GM19455 (cell line): ENCODE measurements at regions not wholly inside any gene's neighbourhood (a gene's known extent, or its start where the extent isn't known, plus 50 kb on each side); places are given as distances from the start of the nearest gene placed in this dataset.
A peak's percentile ranks its signal among the peaks of the same experiment; 100 is the strongest.

Experiments used
- ATAC-seq: cut with Tn5 transposase; IDR thresholded peaks from one replicate; pipeline ENCODE4 v1.9.1; 2021; ENCODE audit not compliant: unreplicated experiment

DNA sequence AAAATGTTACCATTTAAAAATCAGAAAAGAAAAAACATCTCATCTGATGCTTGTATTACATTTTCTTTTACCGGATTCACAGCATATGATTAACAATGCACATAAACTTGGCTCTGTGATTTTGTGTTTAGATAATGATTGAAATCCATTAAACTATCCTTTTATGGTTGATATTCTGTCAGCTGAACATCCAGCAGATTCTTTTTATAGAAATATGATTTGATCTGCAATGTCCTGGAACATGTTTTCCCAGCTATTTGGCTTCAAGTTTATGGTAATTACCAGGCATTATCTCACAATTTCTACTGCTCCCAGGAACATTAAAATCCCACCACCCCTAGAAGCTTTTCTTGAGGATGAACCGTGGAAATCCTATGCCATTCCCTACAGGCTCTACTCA lies 205.7 kb upstream of the TET2 start:
- ATAC-seq = no peak

DNA sequence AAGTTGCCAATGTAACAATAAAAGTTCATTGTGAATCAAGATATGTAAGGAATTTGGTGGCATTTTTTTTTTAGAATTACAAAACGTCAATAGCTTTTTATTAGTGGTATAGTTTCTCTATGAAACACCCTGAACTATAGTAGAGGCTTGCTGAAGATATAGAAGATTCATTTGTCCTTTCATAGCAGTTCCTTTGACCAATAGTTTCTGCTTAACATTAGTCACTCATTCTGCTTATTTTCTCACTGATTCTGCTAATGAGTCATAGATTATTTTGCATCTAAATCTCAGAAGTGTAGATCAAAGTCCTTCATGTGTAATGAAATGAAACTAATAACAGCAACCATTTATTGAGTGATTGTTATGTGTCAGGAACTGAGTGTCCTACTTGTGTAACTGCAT lies 205.0 kb upstream of the TET2 start:
- no peak for ATAC-seq

GRCh38 chr4:104942990-104943743 lies 203.5 kb upstream of the TET2 start:
- peak; percentile 70 for ATAC-seq

GRCh38 chr4:104944596-104944995 lies 202.1 kb upstream of the TET2 start:
- no peak for ATAC-seq

DNA sequence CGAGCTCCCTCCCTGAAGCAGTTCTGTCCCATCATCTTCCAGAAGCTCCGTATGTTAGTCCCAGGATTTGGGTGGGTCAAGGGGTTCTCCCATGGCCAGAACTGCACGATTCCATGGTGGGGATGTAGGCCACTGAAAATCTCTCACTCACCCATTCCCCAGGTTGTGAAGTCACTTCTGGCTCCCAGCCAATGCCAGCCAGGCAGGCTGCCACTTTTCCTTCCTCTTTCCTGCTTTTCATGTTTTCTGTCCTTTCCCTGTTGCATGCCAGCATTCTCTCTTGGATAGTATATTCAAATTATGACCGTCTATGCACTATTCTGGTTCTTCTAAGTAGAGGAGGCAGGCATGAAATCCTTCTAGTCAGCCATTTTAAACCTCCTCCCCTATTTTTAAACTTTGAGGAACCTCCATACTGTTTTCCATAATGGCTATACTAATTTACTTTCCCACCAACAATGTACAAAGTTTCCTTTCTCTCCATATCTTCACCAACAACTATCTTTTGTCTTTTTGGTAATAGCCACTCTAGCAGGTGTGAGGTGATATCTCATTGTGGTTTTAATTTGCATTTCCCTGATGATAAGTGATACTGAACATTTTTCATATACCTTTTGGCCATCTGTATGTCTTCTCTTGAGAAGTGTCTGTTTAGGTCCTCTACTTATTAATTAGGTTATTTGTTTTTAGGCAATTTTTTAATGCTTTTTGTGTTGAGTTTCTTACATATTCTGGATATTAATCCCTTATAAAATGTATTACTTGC lies 182.1 kb upstream of the TET2 start:
- ATAC-seq = peak; percentile 37

DNA sequence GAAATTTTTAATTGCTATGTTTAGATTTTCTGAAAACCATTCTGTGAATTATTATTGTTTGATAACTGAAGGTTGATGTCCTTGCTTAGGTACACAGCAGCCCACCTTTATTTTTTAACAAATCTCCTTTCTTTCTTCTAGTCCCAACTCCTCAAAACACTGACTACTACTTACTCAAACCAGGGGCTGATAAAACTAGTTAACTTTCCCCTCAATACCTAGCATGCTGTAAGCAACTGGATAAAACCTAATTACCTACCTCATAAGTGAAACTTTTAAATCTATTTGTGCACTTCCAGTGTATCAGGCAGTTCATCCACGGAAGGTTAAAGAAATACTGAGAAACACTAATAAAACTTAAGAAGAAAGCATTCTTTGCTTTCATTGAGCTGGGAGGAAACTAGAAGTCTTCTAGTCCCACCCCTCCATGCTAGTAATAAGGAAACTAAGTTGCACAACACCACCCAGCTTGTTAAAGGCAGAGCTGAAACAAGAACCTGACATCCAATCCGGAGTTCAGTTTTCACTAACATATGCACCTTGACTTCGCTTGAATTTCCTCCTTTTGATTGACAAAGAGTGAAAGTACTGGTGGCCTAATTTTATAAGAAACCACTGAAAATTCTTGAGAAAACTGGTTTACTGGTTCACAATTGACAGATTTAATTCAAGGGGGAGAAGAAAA lies 180.2 kb upstream of the TET2 start:
- ATAC-seq = peak; percentile 98

- peak; percentile 16 for ATAC-seq
Measured at GRCh38 chr4:104967034-104967401, 179.7 kb upstream of the TET2 start.

GRCh38 chr4:104969394-104970082 lies 177.1 kb upstream of the TET2 start:
- no peak for ATAC-seq

DNA sequence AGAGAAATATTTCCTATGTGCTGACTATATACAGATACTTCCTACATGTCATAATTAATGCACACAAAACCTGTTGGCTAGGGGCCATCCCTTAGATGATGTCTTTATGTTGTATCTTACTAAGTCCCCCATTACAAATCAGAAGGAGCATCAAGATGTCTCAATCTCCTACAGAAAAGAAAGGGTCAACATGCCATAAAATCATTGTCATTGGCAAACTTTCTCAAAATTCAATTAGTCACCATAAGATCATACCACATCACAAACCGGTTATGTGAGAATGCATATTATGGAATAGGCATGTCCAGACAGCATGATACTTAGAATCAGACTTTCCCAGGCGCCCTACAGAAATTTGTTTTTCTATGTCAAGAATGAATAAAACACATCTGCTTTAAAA lies 175.2 kb upstream of the TET2 start:
- no peak for ATAC-seq

DNA sequence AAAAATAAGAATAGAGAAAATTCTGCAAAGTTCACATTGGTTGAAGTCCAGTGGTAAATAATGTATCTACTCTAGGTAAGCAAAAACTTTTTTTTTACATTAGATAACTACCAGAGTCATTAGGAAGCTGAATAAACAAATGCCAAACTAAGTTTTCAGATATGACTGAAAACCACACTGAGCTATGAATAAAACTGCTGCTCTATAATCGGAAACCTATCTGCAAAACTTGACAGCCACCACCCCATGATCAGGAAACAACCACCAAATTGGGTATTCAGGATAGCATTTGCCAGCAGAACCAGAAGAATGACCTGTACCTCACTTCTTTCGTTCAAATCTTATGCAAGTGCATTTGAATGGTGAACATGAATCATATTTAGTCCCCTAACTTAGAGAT lies 173.0 kb upstream of the TET2 start:
- ATAC-seq = no peak

DNA sequence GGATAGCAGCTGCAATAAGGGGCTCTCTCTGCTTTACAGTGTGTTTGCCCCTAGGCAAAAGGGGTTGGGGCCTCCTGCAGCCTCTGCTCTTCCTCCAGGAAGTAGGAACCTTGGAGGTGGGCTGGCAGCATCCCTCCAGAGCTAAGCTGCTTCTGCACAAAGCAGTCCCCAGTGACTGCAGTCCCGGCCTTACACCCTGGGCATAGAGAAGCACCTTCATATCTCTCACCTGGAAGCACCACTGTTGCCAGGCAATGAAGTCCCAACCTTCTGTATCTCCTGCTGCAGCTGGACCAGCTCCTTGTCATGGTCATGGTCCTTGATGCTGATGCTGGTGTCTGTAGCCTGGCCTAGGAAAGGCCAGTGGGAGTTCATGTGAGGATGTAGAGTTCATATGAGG lies 171.1 kb upstream of the TET2 start:
- ATAC-seq = no peak

DNA sequence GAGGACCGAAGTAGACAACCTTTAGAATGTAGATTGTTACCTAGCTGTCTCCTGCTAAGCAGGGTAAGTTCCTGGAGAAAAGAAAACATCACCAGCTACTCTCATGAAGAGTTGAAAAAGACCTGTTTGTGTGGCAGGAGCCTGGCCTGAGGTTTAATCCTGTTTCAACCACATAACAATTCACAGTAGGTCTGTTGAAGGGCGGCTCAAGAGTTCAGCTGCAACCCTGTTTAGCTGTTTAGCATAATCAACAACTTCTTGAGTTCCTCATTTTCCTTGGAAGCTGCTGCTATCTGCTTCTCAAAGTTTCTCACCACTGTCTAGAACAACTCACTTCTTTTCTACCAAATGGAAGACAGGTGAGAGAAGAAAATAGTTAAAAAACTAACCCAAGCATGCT lies 170.4 kb upstream of the TET2 start:
- ATAC-seq = no peak

GRCh38 chr4:104979083-104979760 lies 167.5 kb upstream of the TET2 start:
- ATAC-seq = no peak

- no peak for ATAC-seq
Measured at GRCh38 chr4:104983615-104984179, 163.0 kb upstream of the TET2 start.

DNA sequence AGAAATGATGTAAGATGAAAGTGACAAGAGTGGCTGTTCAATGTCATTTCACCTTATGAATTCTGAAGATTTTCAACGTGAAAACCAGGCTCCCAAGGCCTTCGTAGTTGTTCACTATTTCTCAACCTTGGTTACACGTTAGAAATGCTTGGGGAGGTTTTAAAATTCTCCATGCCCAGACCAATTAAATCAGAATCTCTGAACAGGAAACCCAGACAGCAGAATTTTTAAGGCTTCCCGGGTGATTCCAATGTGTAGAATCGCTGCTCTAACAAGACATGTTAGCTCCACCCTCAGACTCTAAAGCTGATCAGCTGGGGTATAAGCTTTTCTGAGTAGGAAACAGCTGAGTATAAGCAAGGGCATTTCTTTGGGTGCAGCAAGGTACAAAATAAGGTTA lies 160.4 kb upstream of the TET2 start:
- ATAC-seq = no peak

DNA sequence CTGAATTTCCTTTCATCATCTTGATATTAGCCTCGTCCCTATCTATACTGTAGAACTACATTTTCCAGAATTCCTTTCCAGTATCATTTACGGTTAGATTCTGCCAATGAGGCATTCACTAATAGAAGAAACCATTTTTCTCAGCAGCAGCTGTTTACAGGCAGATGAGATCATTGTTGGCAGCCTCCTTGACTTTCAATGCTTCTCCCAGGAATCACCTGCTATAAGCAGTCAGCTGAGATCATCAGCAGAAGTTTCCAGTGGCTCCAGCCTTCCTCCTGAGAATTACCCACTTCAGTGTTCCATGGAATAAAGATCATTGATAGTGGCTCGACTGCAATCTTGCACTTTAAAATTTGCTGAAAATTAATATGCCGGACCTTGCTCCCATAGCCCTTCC lies 157.3 kb upstream of the TET2 start:
- no peak for ATAC-seq

GRCh38 chr4:105002278-105002677 lies 144.4 kb upstream of the TET2 start:
- ATAC-seq = no peak

GRCh38 chr4:105014234-105014633 lies 132.4 kb upstream of the TET2 start:
- no peak for ATAC-seq

GRCh38 chr4:105014635-105015034 lies 132.0 kb upstream of the TET2 start:
- no peak for ATAC-seq

DNA sequence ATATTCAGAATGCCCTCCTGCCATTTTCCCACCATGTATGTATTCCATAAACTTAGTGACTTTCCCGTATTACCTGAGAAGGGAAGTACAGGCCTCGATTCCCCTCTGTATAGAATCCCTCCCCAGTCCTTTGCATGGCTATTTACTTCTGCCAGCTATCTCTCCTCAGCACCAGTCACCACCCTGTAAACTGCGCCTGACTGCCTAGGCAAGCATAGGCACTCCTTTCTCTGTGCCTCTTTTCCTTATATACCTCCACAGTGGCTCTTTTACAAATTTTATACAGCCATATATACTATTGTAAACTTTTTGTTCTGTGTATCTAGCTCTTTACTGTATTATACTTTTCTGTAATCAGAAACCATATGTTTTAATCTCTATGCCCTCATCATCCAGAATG lies 130.9 kb upstream of the TET2 start:
- ATAC-seq = no peak
